ENCODE measurements at regions not wholly inside any gene's neighbourhood (a gene's known extent, or its start where the extent isn't known, plus 50 kb on each side); places are given as distances from the start of the nearest gene placed in this dataset.

- no peak overlapping the region for H3K9ac ChIP-seq (ENCODE audit: low read length)
- no peak overlapping the region for H2BK5ac ChIP-seq (ENCODE audit: low read length)
- no peak overlapping the region for H3K4me3 ChIP-seq (ENCODE audit: low read length)
- H3K4me1 ChIP-seq (ENCODE audit: control insufficient read depth, low read depth, low read length), result no peaks in the 10 kb centered on the region
- no peak overlapping the region for H2BK15ac ChIP-seq (replicated peaks; ENCODE audit: low read depth)
- H4K5ac ChIP-seq (ENCODE audit: low read length), result no peak overlapping the region
- no peak overlapping the region for H3K4me2 ChIP-seq (ENCODE audit: low read length)
- no peak overlapping the region for H3K23ac ChIP-seq (ENCODE audit: low read length)
- H2AK5ac ChIP-seq (ENCODE audit: low read length), result no peak overlapping the region
- H3K79me2 ChIP-seq (ENCODE audit: control insufficient read depth, insufficient read depth, low read length), result no peaks in the 10 kb centered on the region
- no peak overlapping the region for H4K8ac ChIP-seq (ENCODE audit: low read depth, low read length)
- no peaks in the 10 kb centered on the region for H3K79me1 ChIP-seq (ENCODE audit: low read length)
- WGBS (ENCODE audit: extremely low coverage, insufficient coverage, low lambda C conversion rate), result no CpG with 5 or more reads among the region's 5 CpGs
- no peak for DNase-seq
- H3K27ac ChIP-seq (ENCODE audit: low read depth, low read length), result no peak overlapping the region
- H3K27me3 ChIP-seq (ENCODE audit: insufficient read depth, low read length, poor library complexity), result no peaks in the 10 kb centered on the region
- H2BK120ac ChIP-seq (ENCODE audit: low read depth, low read length), result no peak overlapping the region
- no peak overlapping the region for H3K18ac ChIP-seq (ENCODE audit: low read length)
- H3K4ac ChIP-seq (ENCODE audit: low read depth, low read length), result no peak overlapping the region
- H3K36me3 ChIP-seq (ENCODE audit: control insufficient read depth, insufficient read depth, low read length), result no peaks in the 10 kb centered on the region
- no peak overlapping the region for H3K56ac ChIP-seq (ENCODE audit: low read length)
These were observed 466.7 kb upstream of the TENM3 start for GRCh38 chr4:181776264-181777054.

- H2BK15ac ChIP-seq (replicated peaks; ENCODE audit: low read depth), result no peak overlapping the region
- no peak for DNase-seq
- no peak overlapping the region for H2BK5ac ChIP-seq (ENCODE audit: low read length)
- no peak overlapping the region for H3K4me2 ChIP-seq (ENCODE audit: low read length)
- no peaks in the 10 kb centered on the region for H3K79me1 ChIP-seq (ENCODE audit: low read length)
- H3K36me3 ChIP-seq (ENCODE audit: control insufficient read depth, insufficient read depth, low read length), result no peaks in the 10 kb centered on the region
- H3K4me3 ChIP-seq (ENCODE audit: low read length), result no peak overlapping the region
- no peak overlapping the region for H3K18ac ChIP-seq (ENCODE audit: low read length)
- H3K9ac ChIP-seq (ENCODE audit: low read length), result no peak overlapping the region
- H3K56ac ChIP-seq (ENCODE audit: low read length), result no peak overlapping the region
- no peak overlapping the region for H4K5ac ChIP-seq (ENCODE audit: low read length)
- no peak overlapping the region for H4K8ac ChIP-seq (ENCODE audit: low read depth, low read length)
- no peaks in the 10 kb centered on the region for H3K79me2 ChIP-seq (ENCODE audit: control insufficient read depth, insufficient read depth, low read length)
- no peaks in the 10 kb centered on the region for H3K4me1 ChIP-seq (ENCODE audit: control insufficient read depth, low read depth, low read length)
- no peak overlapping the region for H3K27ac ChIP-seq (ENCODE audit: low read depth, low read length)
- H2BK120ac ChIP-seq (ENCODE audit: low read depth, low read length), result no peak overlapping the region
- no peak overlapping the region for H3K4ac ChIP-seq (ENCODE audit: low read depth, low read length)
- H3K23ac ChIP-seq (ENCODE audit: low read length), result no peak overlapping the region
- no peak overlapping the region for H2AK5ac ChIP-seq (ENCODE audit: low read length)
- no peaks in the 10 kb centered on the region for H3K27me3 ChIP-seq (ENCODE audit: insufficient read depth, low read length, poor library complexity)
- WGBS (ENCODE audit: extremely low coverage, insufficient coverage, low lambda C conversion rate), result no CpG with 5 or more reads among the region's 2 CpGs
These were observed 465.7 kb upstream of the TENM3 start for GRCh38 chr4:181777518-181777917.

GRCh38 chr4:181784881-181785280, 458.3 kb upstream of the TENM3 start:
- Histone ChIP-seq H3K4me3 (ENCODE audit: low read length) (no peak overlapping the region), H2AK5ac (ENCODE audit: low read length) (no peak overlapping the region), H3K4me2 (ENCODE audit: low read length) (no peak overlapping the region), H4K8ac (ENCODE audit: low read depth, low read length) (no peak overlapping the region), H3K27ac (ENCODE audit: low read depth, low read length) (no peak overlapping the region), H3K18ac (ENCODE audit: low read length) (no peak overlapping the region), H3K79me1 (ENCODE audit: low read length) (no peaks in the 10 kb centered on the region), H3K4me1 (ENCODE audit: control insufficient read depth, low read depth, low read length) (no peaks in the 10 kb centered on the region), H2BK120ac (ENCODE audit: low read depth, low read length) (no peak overlapping the region), H3K9ac (ENCODE audit: low read length) (no peak overlapping the region), H4K5ac (ENCODE audit: low read length) (no peak overlapping the region), H3K4ac (ENCODE audit: low read depth, low read length) (no peak overlapping the region), H3K56ac (ENCODE audit: low read length) (no peak overlapping the region), H3K36me3 (ENCODE audit: control insufficient read depth, insufficient read depth, low read length) (no peaks in the 10 kb centered on the region), H3K27me3 (ENCODE audit: insufficient read depth, low read length, poor library complexity) (no peaks in the 10 kb centered on the region), H2BK5ac (ENCODE audit: low read length) (no peak overlapping the region), H2BK15ac (replicated peaks; ENCODE audit: low read depth) (no peak overlapping the region), H3K79me2 (ENCODE audit: control insufficient read depth, insufficient read depth, low read length) (no peaks in the 10 kb centered on the region), H3K23ac (ENCODE audit: low read length) (no peak overlapping the region)
- no CpG with 5 or more reads among the region's 2 CpGs for WGBS (ENCODE audit: extremely low coverage, insufficient coverage, low lambda C conversion rate)
- DNase-seq, result peak; percentile 10

GRCh38 chr4:181792641-181793040, 450.6 kb upstream of the TENM3 start:
- no peak overlapping the region for H2BK120ac ChIP-seq (ENCODE audit: low read depth, low read length)
- H3K23ac ChIP-seq (ENCODE audit: low read length), result no peak overlapping the region
- no peak overlapping the region for H3K4ac ChIP-seq (ENCODE audit: low read depth, low read length)
- no peak overlapping the region for H3K18ac ChIP-seq (ENCODE audit: low read length)
- H3K4me1 ChIP-seq (ENCODE audit: control insufficient read depth, low read depth, low read length), result no peaks in the 10 kb centered on the region
- no peaks in the 10 kb centered on the region for H3K36me3 ChIP-seq (ENCODE audit: control insufficient read depth, insufficient read depth, low read length)
- no peaks in the 10 kb centered on the region for H3K79me1 ChIP-seq (ENCODE audit: low read length)
- H3K27ac ChIP-seq (ENCODE audit: low read depth, low read length), result no peak overlapping the region
- H3K4me3 ChIP-seq (ENCODE audit: low read length), result no peak overlapping the region
- H2AK5ac ChIP-seq (ENCODE audit: low read length), result no peak overlapping the region
- H4K5ac ChIP-seq (ENCODE audit: low read length), result no peak overlapping the region
- no peak overlapping the region for H3K4me2 ChIP-seq (ENCODE audit: low read length)
- H3K9ac ChIP-seq (ENCODE audit: low read length), result no peak overlapping the region
- no peak for DNase-seq
- H3K56ac ChIP-seq (ENCODE audit: low read length), result no peak overlapping the region
- H2BK5ac ChIP-seq (ENCODE audit: low read length), result no peak overlapping the region
- H3K79me2 ChIP-seq (ENCODE audit: control insufficient read depth, insufficient read depth, low read length), result no peaks in the 10 kb centered on the region
- WGBS (ENCODE audit: extremely low coverage, insufficient coverage, low lambda C conversion rate), result no CpG with 5 or more reads among the region's 1 CpG
- H2BK15ac ChIP-seq (replicated peaks; ENCODE audit: low read depth), result no peak overlapping the region
- H4K8ac ChIP-seq (ENCODE audit: low read depth, low read length), result no peak overlapping the region
- H3K27me3 ChIP-seq (ENCODE audit: insufficient read depth, low read length, poor library complexity), result no peaks in the 10 kb centered on the region

GRCh38 chr4:181793096-181793495, 450.1 kb upstream of the TENM3 start:
- Histone ChIP-seq H2AK5ac (ENCODE audit: low read length) (no peak overlapping the region), H2BK15ac (replicated peaks; ENCODE audit: low read depth) (no peak overlapping the region), H4K5ac (ENCODE audit: low read length) (no peak overlapping the region), H3K36me3 (ENCODE audit: control insufficient read depth, insufficient read depth, low read length) (no peaks in the 10 kb centered on the region), H3K18ac (ENCODE audit: low read length) (no peak overlapping the region), H3K27me3 (ENCODE audit: insufficient read depth, low read length, poor library complexity) (no peaks in the 10 kb centered on the region), H3K4me1 (ENCODE audit: control insufficient read depth, low read depth, low read length) (no peaks in the 10 kb centered on the region), H3K79me1 (ENCODE audit: low read length) (no peaks in the 10 kb centered on the region), H2BK120ac (ENCODE audit: low read depth, low read length) (no peak overlapping the region), H4K8ac (ENCODE audit: low read depth, low read length) (no peak overlapping the region), H2BK5ac (ENCODE audit: low read length) (no peak overlapping the region), H3K79me2 (ENCODE audit: control insufficient read depth, insufficient read depth, low read length) (no peaks in the 10 kb centered on the region), H3K9ac (ENCODE audit: low read length) (no peak overlapping the region), H3K56ac (ENCODE audit: low read length) (no peak overlapping the region), H3K27ac (ENCODE audit: low read depth, low read length) (no peak overlapping the region), H3K23ac (ENCODE audit: low read length) (no peak overlapping the region), H3K4me2 (ENCODE audit: low read length) (no peak overlapping the region), H3K4me3 (ENCODE audit: low read length) (no peak overlapping the region), H3K4ac (ENCODE audit: low read depth, low read length) (no peak overlapping the region)
- no CpG with 5 or more reads among the region's 6 CpGs for WGBS (ENCODE audit: extremely low coverage, insufficient coverage, low lambda C conversion rate)
- no peak for DNase-seq

GRCh38 chr4:181796502-181796901, 446.7 kb upstream of the TENM3 start:
- no peak overlapping the region for H2AK5ac ChIP-seq (ENCODE audit: low read length)
- H3K79me2 ChIP-seq (ENCODE audit: control insufficient read depth, insufficient read depth, low read length), result no peaks in the 10 kb centered on the region
- no peak overlapping the region for H3K4me3 ChIP-seq (ENCODE audit: low read length)
- H4K8ac ChIP-seq (ENCODE audit: low read depth, low read length), result no peak overlapping the region
- no peak overlapping the region for H2BK5ac ChIP-seq (ENCODE audit: low read length)
- H3K4ac ChIP-seq (ENCODE audit: low read depth, low read length), result no peak overlapping the region
- no peak overlapping the region for H3K9ac ChIP-seq (ENCODE audit: low read length)
- no peak overlapping the region for H3K27ac ChIP-seq (ENCODE audit: low read depth, low read length)
- H2BK15ac ChIP-seq (replicated peaks; ENCODE audit: low read depth), result no peak overlapping the region
- H3K79me1 ChIP-seq (ENCODE audit: low read length), result no peaks in the 10 kb centered on the region
- no peak for DNase-seq
- no peak overlapping the region for H2BK120ac ChIP-seq (ENCODE audit: low read depth, low read length)
- H3K56ac ChIP-seq (ENCODE audit: low read length), result no peak overlapping the region
- no peaks in the 10 kb centered on the region for H3K27me3 ChIP-seq (ENCODE audit: insufficient read depth, low read length, poor library complexity)
- H3K4me2 ChIP-seq (ENCODE audit: low read length), result no peak overlapping the region
- no peak overlapping the region for H3K18ac ChIP-seq (ENCODE audit: low read length)
- H3K36me3 ChIP-seq (ENCODE audit: control insufficient read depth, insufficient read depth, low read length), result no peaks in the 10 kb centered on the region
- no peak overlapping the region for H3K23ac ChIP-seq (ENCODE audit: low read length)
- no peaks in the 10 kb centered on the region for H3K4me1 ChIP-seq (ENCODE audit: control insufficient read depth, low read depth, low read length)
- WGBS (ENCODE audit: extremely low coverage, insufficient coverage, low lambda C conversion rate), result no CpG with 5 or more reads among the region's 8 CpGs
- no peak overlapping the region for H4K5ac ChIP-seq (ENCODE audit: low read length)

Data from mesendoderm (in vitro differentiated cells).